Stimulated activated CD4-positive, alpha-beta T cell treated with anti-CD3 and anti-CD28 coated beads, Interleukin-1b, Interleukin-23, amount 100 ng/mL, for 48 hours (primary cell): ENCODE measurements at regions not wholly inside any gene's neighbourhood (a gene's known extent, or its start where the extent isn't known, plus 50 kb on each side); places are given as distances from the start of the nearest gene placed in this dataset.
"Not testable (repeated sequence)": the region's sequence is repeated elsewhere in the genome, so short reads cannot be mapped to it uniquely, and the experiment has no call there.

ENCODE experiments used
- DNase-seq: peaks from one replicate; pipeline ENCODE4 v3.0.0-alpha.2; 2020

DNA sequence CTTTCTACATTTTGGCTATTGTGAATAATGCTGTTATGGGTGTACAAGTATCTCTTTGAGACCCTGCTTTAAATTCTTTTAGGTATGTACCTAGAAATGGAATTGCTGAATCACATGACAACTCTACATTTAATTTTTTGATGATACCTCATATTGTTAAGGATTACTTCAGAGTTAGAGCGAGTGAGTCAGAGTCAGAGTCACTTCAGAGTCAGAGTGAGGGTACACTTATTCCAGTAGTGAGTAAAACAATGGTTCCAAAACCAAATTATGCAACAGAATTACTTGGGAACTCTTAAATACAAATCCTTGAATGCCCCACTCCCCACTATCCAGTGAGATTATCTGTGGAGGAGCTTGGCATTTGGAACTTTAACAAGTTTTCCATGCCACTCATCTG is 50.3 kb upstream of the SNRK start:
- DNase-seq: no peak

DNA sequence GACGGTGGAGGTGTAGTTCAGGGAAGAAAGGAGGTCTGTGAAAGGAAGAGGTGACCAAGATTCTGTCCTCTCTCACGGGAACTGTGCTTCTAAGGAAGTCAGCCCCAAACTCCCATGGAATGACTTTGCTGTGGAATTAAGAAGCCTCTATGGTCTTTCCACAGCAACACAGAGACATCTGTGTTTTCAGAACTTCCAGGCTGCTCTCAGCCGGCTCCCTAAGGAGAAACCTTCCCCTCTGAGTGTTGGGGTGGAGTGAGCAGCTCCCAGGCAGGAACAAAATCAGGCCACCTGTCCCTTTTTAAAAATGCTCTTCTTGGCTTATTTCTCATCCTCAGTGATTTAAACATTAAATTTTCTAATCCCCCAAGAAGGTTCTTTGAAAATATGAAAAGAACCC is 53.3 kb upstream of the SNRK start:
- no peak for DNase-seq

DNA sequence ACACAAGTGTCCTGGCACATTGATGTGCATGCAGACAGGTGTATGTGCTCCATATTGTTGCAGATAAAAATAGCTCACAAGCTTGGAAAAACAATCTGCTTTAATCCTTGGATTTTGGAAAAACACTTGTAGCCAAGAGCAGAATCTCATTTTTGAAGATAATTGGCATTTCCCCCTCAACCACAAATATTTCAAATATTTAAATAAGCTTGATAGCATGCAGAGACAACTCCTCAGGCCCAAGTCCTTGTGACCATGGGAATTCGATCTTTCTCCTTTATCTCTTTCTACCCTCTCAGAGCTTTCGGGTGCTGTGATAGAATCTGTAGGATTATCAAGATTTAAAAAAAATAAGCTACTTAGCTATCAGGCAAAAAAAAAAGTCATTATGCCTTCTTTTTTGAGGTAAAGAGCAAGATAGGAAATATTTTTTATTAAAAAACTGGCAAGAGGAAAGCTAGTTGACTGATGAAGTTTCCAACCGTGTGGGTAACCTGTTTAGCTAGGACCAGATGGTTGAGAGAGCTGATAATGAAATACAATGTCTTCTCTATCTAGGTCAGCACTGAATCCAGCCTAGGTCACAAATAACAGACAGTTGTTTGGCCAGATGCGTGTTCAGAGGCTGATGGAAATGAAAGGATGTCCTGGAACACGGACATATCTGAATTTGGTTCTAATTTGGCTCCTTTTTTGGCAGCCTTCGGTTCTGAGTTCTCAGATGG is 54.9 kb upstream of the SNRK start:
- DNase-seq: no peak

GRCh38 chr3:43229865-43230264 is 56.5 kb upstream of the SNRK start:
- not testable (repeated sequence) for DNase-seq

- not testable (repeated sequence) for DNase-seq
Observed at GRCh38 chr3:43227685-43228084, 58.7 kb upstream of the SNRK start.

- DNase-seq: no peak
Observed at GRCh38 chr3:43224405-43225073, 61.8 kb upstream of the SNRK start.

GRCh38 chr3:43223670-43224364 is 62.5 kb upstream of the SNRK start:
- DNase-seq: no peak

- no peak for DNase-seq
Observed at GRCh38 chr3:43222590-43222989, 63.8 kb upstream of the SNRK start.

GRCh38 chr3:43221076-43221475 is 65.3 kb upstream of the SNRK start:
- no peak for DNase-seq

GRCh38 chr3:43219616-43220015 is 66.7 kb upstream of the SNRK start:
- DNase-seq: no peak

GRCh38 chr3:43218921-43219320 is 67.4 kb upstream of the SNRK start:
- DNase-seq: no peak

- DNase-seq: no peak
Observed at GRCh38 chr3:43218156-43218555, 68.2 kb upstream of the SNRK start.

DNA sequence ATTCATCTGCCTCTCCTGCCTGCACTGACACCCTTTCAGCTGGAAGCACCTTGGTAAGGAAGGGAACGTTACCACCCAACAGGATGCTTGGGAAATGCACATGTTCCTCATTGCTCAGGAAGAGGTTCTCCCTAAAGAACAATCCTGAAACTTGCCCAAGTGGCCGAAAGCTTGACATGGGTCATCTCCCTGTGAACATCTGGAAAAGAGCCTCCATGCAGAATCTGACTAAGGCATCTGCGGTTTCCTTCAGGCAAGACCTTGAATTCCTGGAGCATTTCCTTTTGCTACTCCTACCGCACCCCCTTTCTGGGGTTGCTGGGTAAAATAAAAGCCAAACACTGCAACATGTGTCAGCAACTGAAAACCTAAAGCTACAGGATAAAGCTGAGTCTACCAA is 68.7 kb upstream of the SNRK start:
- DNase-seq: no peak

DNA sequence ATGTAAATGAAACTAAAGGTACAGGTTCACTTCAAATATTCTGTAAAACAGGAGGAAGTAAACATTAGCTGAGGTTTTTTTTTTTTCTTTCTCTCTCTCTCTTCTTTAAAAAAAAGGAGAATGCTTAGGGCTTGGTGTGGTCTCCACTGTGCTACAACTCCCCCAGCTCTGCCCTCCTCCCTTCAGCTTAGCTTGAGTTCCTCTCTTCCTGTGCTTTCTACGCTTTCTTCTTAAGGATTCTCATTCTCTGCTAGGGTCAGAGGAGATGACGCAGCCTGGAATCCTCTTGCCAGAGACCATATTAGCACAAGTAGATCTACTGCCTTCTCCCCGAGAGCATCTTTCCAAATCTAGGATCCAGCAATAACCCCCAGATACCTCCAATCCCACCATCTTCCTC is 69.1 kb upstream of the SNRK start:
- DNase-seq: no peak

DNA sequence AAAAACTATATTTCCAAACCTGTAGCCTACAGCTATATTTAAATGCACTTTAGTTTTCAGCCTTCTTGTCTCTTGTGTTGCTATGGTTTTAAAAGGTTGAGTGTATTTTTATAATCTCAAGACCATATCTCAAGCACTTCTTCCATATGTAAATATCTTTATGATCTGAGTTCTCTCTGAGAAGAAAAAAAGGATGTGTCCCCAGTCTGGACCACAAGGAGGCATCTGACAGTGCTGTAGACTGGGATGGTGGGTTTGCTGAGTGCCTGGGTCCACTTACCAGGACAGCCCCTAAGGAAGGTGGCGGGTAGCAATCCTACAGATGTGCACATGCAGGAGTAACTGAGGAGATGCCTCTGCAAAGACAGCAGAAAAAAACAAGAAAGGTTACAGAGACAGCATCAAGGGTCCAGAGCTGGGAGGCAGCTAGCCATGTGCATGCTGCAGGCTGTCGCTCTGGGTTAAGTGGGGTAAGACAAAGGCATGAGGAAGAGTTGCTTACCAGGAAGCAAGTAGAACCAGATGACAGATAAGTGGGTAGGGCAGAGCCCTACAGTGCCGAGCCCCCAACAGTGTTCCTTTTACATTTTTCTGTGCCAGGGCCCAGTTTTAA is 70.6 kb upstream of the SNRK start:
- no peak for DNase-seq

- no peak for DNase-seq
Observed at GRCh38 chr3:43215138-43215537, 71.2 kb upstream of the SNRK start.

- no peak for DNase-seq
Observed at GRCh38 chr3:43214616-43215015, 71.7 kb upstream of the SNRK start.

DNA sequence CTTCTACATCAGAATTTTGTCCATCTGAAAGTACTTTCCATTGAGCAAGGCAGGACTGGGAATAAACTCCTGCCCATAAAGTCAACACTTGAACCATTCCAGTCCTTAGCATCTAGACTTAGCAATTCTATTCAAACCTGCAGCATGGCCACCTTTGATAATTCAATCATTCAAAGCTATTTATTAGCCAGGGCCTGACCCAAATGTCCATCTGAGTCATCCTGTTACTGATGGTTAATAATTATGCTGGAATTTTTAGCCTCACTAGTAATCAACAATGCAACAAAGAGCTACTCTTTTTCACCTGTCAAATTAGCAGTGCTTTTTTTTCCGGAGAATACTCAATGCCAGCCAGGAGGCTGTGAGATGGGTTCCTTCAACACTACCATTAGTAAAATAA is 72.7 kb upstream of the SNRK start:
- no peak for DNase-seq

GRCh38 chr3:43212914-43213611 is 73.3 kb upstream of the SNRK start:
- no peak for DNase-seq

DNA sequence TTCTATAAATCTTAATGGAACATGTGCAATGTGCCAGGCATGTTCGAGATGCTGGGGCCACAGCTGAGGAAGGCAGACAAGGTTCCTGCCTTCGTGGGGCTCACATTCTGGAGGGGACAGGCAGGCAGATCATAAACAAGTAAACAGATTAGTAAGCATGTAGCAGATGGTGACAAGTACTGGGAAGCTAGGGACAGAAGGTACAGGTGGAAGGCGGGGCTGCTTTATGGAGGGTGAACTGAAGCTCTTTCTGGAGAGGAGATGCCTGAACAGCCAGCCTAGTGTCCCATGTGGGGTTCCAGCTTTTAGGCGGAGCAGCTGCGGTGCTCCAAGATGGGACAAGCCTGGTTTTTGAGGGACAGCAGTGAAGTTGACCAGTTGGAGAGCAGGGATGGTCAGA is 74.7 kb upstream of the SNRK start:
- no peak for DNase-seq

GRCh38 chr3:43210049-43211027 is 76.0 kb upstream of the SNRK start:
- no peak for DNase-seq

DNA sequence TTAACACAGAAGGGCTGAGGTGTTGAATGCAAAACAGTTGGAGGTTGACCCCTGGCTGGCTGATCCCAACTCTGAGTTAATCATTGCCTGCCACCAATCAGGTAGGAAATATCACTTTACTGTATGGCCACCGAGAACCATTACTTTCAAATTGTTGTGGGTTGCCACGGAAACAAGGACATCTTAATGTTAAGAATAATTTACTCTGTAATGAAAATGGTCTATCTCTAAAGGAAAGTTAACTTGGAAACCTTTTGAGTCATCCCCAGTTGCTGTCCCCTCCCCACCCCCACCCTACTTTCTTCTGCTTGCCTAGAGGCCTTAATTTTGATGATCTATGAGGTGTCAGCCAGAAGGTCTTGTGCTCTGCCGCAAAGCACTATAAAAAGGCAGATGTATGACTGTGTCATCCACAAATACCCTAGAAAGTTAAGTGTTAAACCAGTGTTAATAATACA is 78.7 kb upstream of the SNRK start:
- DNase-seq: no peak
